HG02970 (cell line): ENCODE measurements at regions not wholly inside any gene's neighbourhood (a gene's known extent, or its start where the extent isn't known, plus 50 kb on each side); places are given as distances from the start of the nearest gene placed in this dataset.

ENCODE experiments used
- ATAC-seq: cut with Tn5 transposase; IDR thresholded peaks from one replicate; pipeline ENCODE4 v1.9.1; 2021; ENCODE audit warnings: mild to moderate bottlenecking, moderate library complexity, moderate number of reproducible peaks; ENCODE audit not compliant: unreplicated experiment, low FRiP score

GRCh38 chr12:107957459-107957858, 171.6 kb upstream of the WSCD2 start:
- no peak for ATAC-seq

- no peak for ATAC-seq
Measured at GRCh38 chr12:107963635-107964034, 165.5 kb upstream of the WSCD2 start.

- no peak for ATAC-seq
Measured at GRCh38 chr12:107967170-107967569, 161.9 kb upstream of the WSCD2 start.

GRCh38 chr12:107973950-107974349, 155.1 kb upstream of the WSCD2 start:
- no peak for ATAC-seq

- no peak for ATAC-seq
Measured at GRCh38 chr12:107976331-107976730, 152.8 kb upstream of the WSCD2 start.

- no peak for ATAC-seq
Measured at GRCh38 chr12:107978201-107978600, 150.9 kb upstream of the WSCD2 start.

- ATAC-seq: no peak
Measured at GRCh38 chr12:107978641-107979040, 150.4 kb upstream of the WSCD2 start.

- ATAC-seq: no peak
Measured at GRCh38 chr12:107983756-107984472, 145.2 kb upstream of the WSCD2 start.

GRCh38 chr12:107984973-107985372, 144.1 kb upstream of the WSCD2 start:
- no peak for ATAC-seq

- ATAC-seq: no peak
Measured at GRCh38 chr12:107986183-107986582, 142.9 kb upstream of the WSCD2 start.

- ATAC-seq: no peak
Measured at GRCh38 chr12:107990325-107990724, 138.8 kb upstream of the WSCD2 start.

- no peak for ATAC-seq
Measured at GRCh38 chr12:107992029-107992428, 137.1 kb upstream of the WSCD2 start.

- ATAC-seq: no peak
Measured at GRCh38 chr12:107992870-107993451, 136.1 kb upstream of the WSCD2 start.

- ATAC-seq: no peak
Measured at GRCh38 chr12:107998863-107999262, 130.2 kb upstream of the WSCD2 start.

- no peak for ATAC-seq
Measured at GRCh38 chr12:108000111-108000510, 129.0 kb upstream of the WSCD2 start.

- no peak for ATAC-seq
Measured at GRCh38 chr12:108004319-108004718, 124.8 kb upstream of the WSCD2 start.

- no peak for ATAC-seq
Measured at GRCh38 chr12:108008163-108008905, 120.8 kb upstream of the WSCD2 start.

GRCh38 chr12:108009442-108010070, 119.5 kb upstream of the WSCD2 start:
- ATAC-seq: no peak

GRCh38 chr12:108016022-108016564, 113.0 kb upstream of the WSCD2 start:
- ATAC-seq: no peak

GRCh38 chr12:108017472-108018057, 111.5 kb upstream of the WSCD2 start:
- no peak for ATAC-seq

GRCh38 chr12:108019862-108020261, 109.2 kb upstream of the WSCD2 start:
- no peak for ATAC-seq
